A549 (cell line): ENCODE measurements at regions not wholly inside any gene's neighbourhood (a gene's known extent, or its start where the extent isn't known, plus 50 kb on each side); places are given as distances from the start of the nearest gene placed in this dataset.
"Not testable (repeated sequence)": the region's sequence is repeated elsewhere in the genome, so short reads cannot be mapped to it uniquely, and the experiment has no call there.

ENCODE experiments used
- CHD4 ChIP-seq: fragments of 200-600 bp; sonication (generic); IDR thresholded peaks from 2 replicates; pipeline ENCODE4 v1.6.1; 2016; ENCODE audit warnings: antibody characterized with exemption, mild to moderate bottlenecking, borderline replicate concordance
- CTCF ChIP-seq: fragments of >200 bp; sonication (Bioruptor Twin); formaldehyde crosslinking; IDR thresholded peaks from 3 replicates; pipeline ENCODE4 v1.5.1; 2016
- EP300 ChIP-seq, 2 experiments: fragments of >200 bp; sonication (Bioruptor Twin); formaldehyde crosslinking; IDR thresholded peaks; 2 replicates in 1 of 2; 3 replicates in 1 of 2; pipeline ENCODE4 v1.6.1; 2016 to 2017
- FOSL2 ChIP-seq, 2 experiments: fragments of 450-650 bp in 1 of 2; fragments of >200 bp in 1 of 2; sonication (Bioruptor Twin) in 1 of 2; formaldehyde crosslinking; IDR thresholded peaks; 2 replicates each; pipeline versions ENCODE4 v1.5.0 to v1.6.1; 2016 to 2020; ENCODE audit warnings: mild to moderate bottlenecking in 1 of 2, moderate library complexity in 1 of 2
- JUNB ChIP-seq: fragments of >200 bp; sonication (Bioruptor Twin); formaldehyde crosslinking; IDR thresholded peaks from 2 replicates; pipeline ENCODE4 v1.6.1; 2016
- KDM1A ChIP-seq: fragments of 200-600 bp; sonication (generic); IDR thresholded peaks from 2 replicates; pipeline ENCODE4 v1.6.1; 2016; ENCODE audit warnings: low read depth, mild to moderate bottlenecking
- MAX ChIP-seq: IDR thresholded peaks from 2 replicates; pipeline ENCODE4 v1.6.1; 2012
- MYC ChIP-seq: IDR thresholded peaks from 2 replicates; pipeline ENCODE4 v1.6.1; 2012; ENCODE audit warnings: mild to moderate bottlenecking, inconsistent platforms, low read length, improper control_type of control experiment, borderline replicate concordance
- POLR2A ChIP-seq: IDR thresholded peaks from 2 replicates; pipeline ENCODE4 v1.6.1; 2012; ENCODE audit warnings: mild to moderate bottlenecking, low read length
- RCOR1 ChIP-seq: fragments of 150-350 bp; IDR thresholded peaks from 2 replicates; pipeline ENCODE4 v1.6.1; 2014; ENCODE audit warnings: antibody characterized with exemption, low read length, low read depth

GRCh38 chr1:117746565-117746964, 140.7 kb downstream of the TENT5C start:
- not testable (repeated sequence) for TF ChIP-seq CTCF; CHD4; MAX; KDM1A; EP300 (IDR thresholded peaks at IDR 0.05); MYC; FOSL2 (IDR thresholded peaks at IDR 0.05); FOSL2 (CRISPR knock-in tag; IDR thresholded peaks at IDR 0.05); RCOR1; JUNB; POLR2A
